HCT116 (cell line): ENCODE measurements at regions not wholly inside any gene's neighbourhood (a gene's known extent, or its start where the extent isn't known, plus 50 kb on each side); places are given as distances from the start of the nearest gene placed in this dataset.

ENCODE experiments used
- ATAC-seq: fragments of 200-7000 bp; cut with Tn5 transposase; 2 replicates; pipeline ENCODE4 v1.9.1; 2020; ENCODE audit warnings: mild to moderate bottlenecking, moderate library complexity
- BruUV-seq: library from RNA; stranded (reverse); fragments of 400-500 nt; replicated peaks from 2 replicates; lab custom pipeline; 2021; lab: Mats Ljungman, UMichigan
- CTCF ChIA-PET: fragments of 300-600 bp; sonication (Branson Sonifier 250); formaldehyde crosslinking; loops from one replicate; lab custom pipeline; 2021; ENCODE audit warnings: antibody characterized with exemption; lab: Charles Lee
- POLR2A ChIA-PET: fragments of 300-600, 350-600 bp; sonication (Branson Sonifier 250); formaldehyde crosslinking; loops from one replicate; lab custom pipeline; 2021; ENCODE audit warnings: antibody characterized with exemption; lab: Charles Lee
- RAD21 ChIA-PET, 2 experiments: fragments of 300-600 bp; sonication (Branson Sonifier 250); formaldehyde crosslinking; loops; one replicate each; lab custom pipeline; 2023; ENCODE audit warnings: low total read pairs in 2 of 2; ENCODE audit not compliant: uncharacterized antibody in 2 of 2, unreplicated experiment in 2 of 2, low non-redundant PET in 1 of 2; lab: Charles Lee
- DNase-seq: peaks from one replicate; pipeline ENCODE4 v3.0.0-alpha.2; 2010; ENCODE audit warnings: low read depth, low spot score
- H2AFZ ChIP-seq: fragments of 200-600 bp; shearing (Covaris generic), sonication (generic); 2 replicates; pipeline ENCODE4 v1.6.1; 2017; ENCODE audit warnings: low read depth, mixed run types, mixed read lengths, antibody characterized with exemption, low read length; ENCODE audit not compliant: poor library complexity, severe bottlenecking
- H3K27ac ChIP-seq: 2 replicates; pipeline ENCODE4 v1.5.1; 2012; ENCODE audit warnings: low read depth, low read length
- H3K27me3 ChIP-seq: fragments of 200-600 bp; sonication (generic); 2 replicates; pipeline ENCODE4 v1.6.1; 2016; ENCODE audit warnings: mixed run types, low read length, mixed read lengths; ENCODE audit not compliant: insufficient read depth
- H3K36me3 ChIP-seq, 2 experiments: fragments of 200-500 bp in 1 of 2; fragments of 200-600 bp in 1 of 2; sonication (Bioruptor generic) in 1 of 2; sonication (generic) in 1 of 2; 2 replicates each; pipeline versions ENCODE4 v1.5.1 to v1.6.1; 2014 to 2016; ENCODE audit warnings: low read length in 2 of 2, inconsistent platforms in 1 of 2, mixed read lengths in 1 of 2, mixed run types in 1 of 2; ENCODE audit not compliant: insufficient read depth in 2 of 2, control insufficient read depth in 1 of 2
- H3K4me1 ChIP-seq, 2 experiments: fragments of 200-600 bp in 1 of 2; sonication (generic) in 1 of 2; 2 replicates each; pipeline versions ENCODE4 v1.5.1 to v1.6.1; 2012 to 2017; ENCODE audit warnings: low read length in 2 of 2, inconsistent platforms in 1 of 2, mild to moderate bottlenecking in 1 of 2, mixed read lengths in 1 of 2, mixed run types in 1 of 2, moderate library complexity in 1 of 2; ENCODE audit not compliant: insufficient read depth in 2 of 2, control insufficient read depth in 1 of 2
- H3K4me2 ChIP-seq: fragments of 200-600 bp; sonication (generic); 2 replicates; pipeline ENCODE4 v1.6.1; 2017; ENCODE audit warnings: mixed run types, low read length, mixed read lengths
- H3K4me3 ChIP-seq, 2 experiments: fragments of 200-600 bp in 1 of 2; sonication (generic) in 1 of 2; replicated peaks in 1 of 2; 2 replicates each; pipeline ENCODE4 v1.5.1; 2011 to 2016; ENCODE audit warnings: low read length in 2 of 2, control low read depth in 1 of 2, low read depth in 1 of 2, mild to moderate bottlenecking in 1 of 2, mixed read lengths in 1 of 2, mixed run types in 1 of 2
- H3K79me2 ChIP-seq: fragments of 200-600 bp; sonication (generic); 2 replicates; pipeline ENCODE4 v1.6.1; 2017; ENCODE audit warnings: mild to moderate bottlenecking, mixed run types, low read length, moderate library complexity, mixed read lengths; ENCODE audit not compliant: insufficient read depth
- H3K9ac ChIP-seq: fragments of 200-600 bp; sonication (generic); 2 replicates; pipeline ENCODE4 v1.6.1; 2016; ENCODE audit warnings: low read length, mixed read lengths
- H3K9me2 ChIP-seq: fragments of 200-600 bp; sonication (generic), shearing (Covaris generic); 2 replicates; pipeline ENCODE4 v1.6.1; 2017; ENCODE audit warnings: mixed run types, mild to moderate bottlenecking, moderate library complexity; ENCODE audit not compliant: insufficient read depth
- H3K9me3 ChIP-seq, 2 experiments: fragments of 200-500 bp in 1 of 2; fragments of 200-600 bp in 1 of 2; sonication (Bioruptor generic) in 1 of 2; sonication (generic) in 1 of 2; 2 replicates each; pipeline ENCODE4 v1.6.1; 2014 to 2017; ENCODE audit warnings: low read length in 2 of 2, mixed read lengths in 2 of 2, inconsistent platforms in 1 of 2, low read depth in 1 of 2, mild to moderate bottlenecking in 1 of 2, mixed run types in 1 of 2, moderate library complexity in 1 of 2; ENCODE audit not compliant: control insufficient read depth in 1 of 2, insufficient read depth in 1 of 2
- H4K20me1 ChIP-seq: fragments of 200-600 bp; sonication (generic), shearing (Covaris generic); 2 replicates; pipeline ENCODE4 v1.6.1; 2017; ENCODE audit warnings: mixed run types, mild to moderate bottlenecking, moderate library complexity; ENCODE audit not compliant: insufficient read depth
- ATF3 ChIP-seq: IDR thresholded peaks from 2 replicates; pipeline ENCODE4 v1.6.1; 2012
- CEBPB ChIP-seq: IDR thresholded peaks from 2 replicates; pipeline ENCODE4 v1.6.1; 2012; ENCODE audit warnings: low read depth
- CTCF ChIP-seq, 3 experiments: fragments of 200-600 bp in 1 of 3; sonication (generic) in 1 of 3; IDR thresholded peaks in 2 of 3; conservative IDR thresholded peaks in 1 of 3; 2 replicates each; pipeline ENCODE4 v1.5.1; 2012 to 2017; ENCODE audit warnings: low read depth in 2 of 3, low read length in 2 of 3, antibody characterized with exemption in 1 of 3, borderline replicate concordance in 1 of 3, control low read depth in 1 of 3, mild to moderate bottlenecking in 1 of 3, mixed read lengths in 1 of 3, mixed run types in 1 of 3, moderate library complexity in 1 of 3; ENCODE audit not compliant: insufficient read depth in 1 of 3
- EGR1 ChIP-seq: IDR thresholded peaks from 2 replicates; pipeline ENCODE4 v1.6.1; 2012; ENCODE audit warnings: low read depth
- EZH2 ChIP-seq: fragments of 200-600 bp; sonication (generic); IDR thresholded peaks from 2 replicates; pipeline ENCODE4 v1.6.1; 2017; ENCODE audit warnings: antibody characterized with exemption, mixed run types
- EZH2phosphoT487 ChIP-seq: fragments of 200-600 bp; IDR thresholded peaks from 2 replicates; pipeline ENCODE4 v1.6.1; 2018; ENCODE audit warnings: antibody characterized with exemption, borderline replicate concordance
- FOSL1 ChIP-seq: IDR thresholded peaks from 2 replicates; pipeline ENCODE4 v1.6.1; 2012; ENCODE audit warnings: low read depth
- JUND ChIP-seq: IDR thresholded peaks from 2 replicates; pipeline ENCODE4 v1.6.1; 2012
- MAX ChIP-seq: IDR thresholded peaks from 2 replicates; pipeline ENCODE4 v1.6.1; 2012
- POLR2AphosphoS5 ChIP-seq: IDR thresholded peaks from 2 replicates; pipeline ENCODE4 v1.6.1; 2011; ENCODE audit warnings: mild to moderate bottlenecking, low read depth, low read length, moderate library complexity
- RAD21 ChIP-seq: IDR thresholded peaks from 2 replicates; pipeline ENCODE4 v1.6.1; 2012; ENCODE audit warnings: low read depth, mild to moderate bottlenecking
- SP1 ChIP-seq: IDR thresholded peaks from 2 replicates; pipeline ENCODE4 v1.6.1; 2012; ENCODE audit warnings: low read depth
- TCF7L2 ChIP-seq: IDR thresholded peaks from 2 replicates; pipeline ENCODE4 v1.7.0; 2011; ENCODE audit warnings: borderline replicate concordance, inconsistent platforms; ENCODE audit not compliant: insufficient read depth, insufficient read length; ENCODE audit errors: extremely low read depth
- YY1 ChIP-seq: IDR thresholded peaks from 2 replicates; pipeline ENCODE4 v1.6.1; 2011; ENCODE audit warnings: low read length, low read depth, moderate library complexity, mild to moderate bottlenecking; ENCODE audit not compliant: insufficient replicate concordance; ENCODE audit errors: extremely low read depth
- ZBTB33 ChIP-seq: IDR thresholded peaks from 2 replicates; pipeline ENCODE4 v1.6.1; 2011; ENCODE audit warnings: mild to moderate bottlenecking, low read length, moderate library complexity; ENCODE audit not compliant: insufficient replicate concordance; ENCODE audit errors: extremely low read depth
- ZFX ChIP-seq: fragments of 450-650 bp; IDR thresholded peaks from 2 replicates; pipeline ENCODE4 v1.6.1; 2017
- ZNF274 ChIP-seq: fragments of 200-500 bp; sonication (Bioruptor generic); IDR thresholded peaks from 2 replicates; pipeline ENCODE4 v1.6.1; 2014; ENCODE audit warnings: mild to moderate bottlenecking, low read depth, low read length, inconsistent platforms
- intact Hi-C: fragments of 100-400 bp; cut with micrococcal nuclease; formaldehyde crosslinking; loops from 2 replicates; pipeline ENCODE4 v1.10.0; 2022

GRCh38 chr3:148214705-148215104 is 483.0 kb upstream of the AGTR1 start (continued):
- TF ChIP-seq ZBTB33 (no peak), SP1 (no peak), EZH2 (no peak)

GRCh38 chr3:148217317-148217716 is 480.4 kb upstream of the AGTR1 start:
- no TSS peak for BruUV-seq
- ChIA-PET RAD21 (no interaction called here), CTCF (no interaction called here), POLR2A (no interaction called here)
- H3K9ac ChIP-seq = no peak overlapping the region
- no peak overlapping the region for H2AFZ ChIP-seq
- no peak for ATAC-seq
- 0 out of 4 replicates have a peak, but pooled peaks cover 0 to 3% of the 10 kb centered on the region in 2 experiments for H3K4me1 ChIP-seq
- H3K9me3 ChIP-seq = no peaks in the 10 kb centered on the region
- no peak for DNase-seq
- H3K27ac ChIP-seq = no peak overlapping the region
- H3K79me2 ChIP-seq = no peaks in the 10 kb centered on the region
- no peaks in the 10 kb centered on the region for H3K27me3 ChIP-seq
- H3K9me2 ChIP-seq = no peaks in the 10 kb centered on the region; the same call in 1 of the 2 replicates
- no peak overlapping the region for H3K4me2 ChIP-seq
- H3K36me3 ChIP-seq = no peaks in the 10 kb centered on the region
- H3K4me3 ChIP-seq = no peak overlapping the region
- no peaks in the 10 kb centered on the region for H4K20me1 ChIP-seq
- intact Hi-C loops = no loop called here
- TF ChIP-seq YY1 (no peak), CTCF (IDR thresholded peaks at IDR 0.05 in 2 of 3, conservative IDR thresholded peaks at IDR 0.05 in 1 of 3; ENCODE audit: borderline replicate concordance in 1 of 3, insufficient read depth in 1 of 3, low read depth in 2 of 3, low read length in 2 of 3) (no peak), CEBPB (no peak), TCF7L2 (no peak), EGR1 (no peak), ZFX (no peak), ZNF274 (no peak), ATF3 (no peak), EZH2phosphoT487 (no peak), JUND (no peak), FOSL1 (no peak), RAD21 (no peak), MAX (no peak), ZBTB33 (no peak), POLR2AphosphoS5 (no peak)
